ENCODE measurements at regions not wholly inside any gene's neighbourhood (a gene's known extent, or its start where the extent isn't known, plus 50 kb on each side); places are given as distances from the start of the nearest gene placed in this dataset.
"Not testable (repeated sequence)": the region's sequence is repeated elsewhere in the genome, so short reads cannot be mapped to it uniquely, and the experiment has no call there.

DNA sequence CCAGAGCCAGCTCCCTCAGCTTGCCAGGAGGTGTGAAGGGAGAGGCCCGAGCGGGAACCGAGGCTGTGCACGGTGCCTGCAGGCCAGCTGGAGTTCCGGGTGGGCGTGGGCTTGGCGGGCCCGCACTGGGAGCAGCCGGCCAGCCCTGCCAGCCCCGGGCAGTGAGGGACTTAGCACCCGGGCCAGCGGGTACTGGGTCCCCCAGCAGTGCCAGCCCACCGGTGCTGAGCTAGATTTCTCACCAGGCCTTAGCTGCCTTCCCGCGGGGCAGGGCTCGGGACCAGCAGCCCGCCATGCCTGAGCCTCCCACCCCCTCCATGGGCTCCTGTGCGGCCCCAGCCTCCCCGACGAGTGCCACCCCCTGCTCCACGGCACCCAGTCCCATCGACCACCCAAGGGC is 373.1 kb upstream of the TMTC1 start:
- H3K27me3 ChIP-seq (ENCODE audit: insufficient read depth, low read length); H3K36me3 ChIP-seq (ENCODE audit: insufficient read depth, low read length); H2AFZ ChIP-seq (ENCODE audit: low read length, unreplicated experiment); H3K79me2 ChIP-seq (ENCODE audit: control insufficient read depth, insufficient read depth, low read length, unreplicated experiment); H3K27ac ChIP-seq (ENCODE audit: low read depth, low read length); H3K4me3 ChIP-seq (ENCODE audit: low read depth, low read length); H3K4me1 ChIP-seq (ENCODE audit: control insufficient read depth, insufficient read depth, low read length, unreplicated experiment): not testable (repeated sequence)

DNA sequence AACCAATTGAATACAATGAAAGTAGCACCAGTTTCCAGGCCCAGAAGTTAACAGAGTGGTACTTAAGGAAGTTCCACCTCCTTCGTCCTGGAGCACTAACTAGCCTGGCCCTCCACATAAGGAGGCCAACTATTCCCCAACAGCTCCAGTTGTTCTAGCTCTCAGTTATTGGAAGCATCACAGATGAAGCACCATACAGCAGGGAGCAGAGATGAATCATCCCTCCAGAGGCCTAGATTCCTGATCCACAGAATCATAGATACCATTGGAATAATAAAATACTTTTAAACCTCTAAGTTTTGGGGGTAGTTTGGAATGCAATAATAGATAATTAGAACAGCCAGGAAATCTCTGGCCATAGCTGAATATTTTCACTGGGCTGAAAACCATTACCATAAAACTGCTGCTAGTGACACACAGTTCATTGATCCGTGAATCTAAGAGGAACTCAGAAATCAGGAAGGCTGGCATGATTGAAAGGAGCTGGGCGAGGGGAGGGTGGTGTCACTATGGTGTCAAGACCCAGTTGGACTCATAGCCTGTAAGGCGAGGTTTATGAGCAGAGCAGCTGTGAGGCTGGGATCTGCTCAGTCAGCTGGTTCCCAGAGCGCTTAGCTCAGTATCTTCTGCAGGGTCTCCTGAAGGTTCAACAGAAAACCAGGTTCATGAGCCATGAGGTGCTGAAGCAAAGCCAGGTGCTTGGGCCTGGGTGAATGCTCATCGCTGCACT is 371.4 kb upstream of the TMTC1 start:
- H2AFZ ChIP-seq (ENCODE audit: low read length, unreplicated experiment): no peak overlapping the region
- no peaks in the 10 kb centered on the region for H3K79me2 ChIP-seq (ENCODE audit: control insufficient read depth, insufficient read depth, low read length, unreplicated experiment)
- H3K4me1 ChIP-seq (ENCODE audit: control insufficient read depth, insufficient read depth, low read length, unreplicated experiment): peaks cover 9% of the 10 kb centered on the region
- H3K27ac ChIP-seq (ENCODE audit: low read depth, low read length): no peak overlapping the region
- H3K4me3 ChIP-seq (ENCODE audit: low read depth, low read length): no peak overlapping the region
- H3K27me3 ChIP-seq (ENCODE audit: insufficient read depth, low read length): no peaks in the 10 kb centered on the region
- no peaks in the 10 kb centered on the region; the same call in 1 of the 2 replicates for H3K36me3 ChIP-seq (ENCODE audit: insufficient read depth, low read length)

DNA sequence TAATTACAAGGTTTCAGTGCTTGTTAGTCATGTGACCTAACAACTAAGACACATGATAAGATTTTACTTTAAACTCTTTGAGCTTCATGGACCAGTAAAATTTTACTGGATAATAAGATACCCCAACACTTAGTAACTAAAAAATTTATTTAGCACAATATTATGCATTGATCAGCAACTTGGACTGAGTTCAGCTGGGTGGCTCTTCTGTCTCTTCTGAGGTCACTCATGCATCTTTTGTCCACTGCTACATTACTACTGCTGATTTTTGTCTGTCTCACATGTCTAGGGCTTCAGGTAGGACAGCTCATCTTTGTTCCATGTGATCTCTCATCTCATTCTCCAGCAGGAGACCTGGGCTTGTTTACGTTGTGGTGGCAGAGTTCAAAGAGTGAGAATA is 370.2 kb upstream of the TMTC1 start:
- H3K27me3 ChIP-seq (ENCODE audit: insufficient read depth, low read length): no peaks in the 10 kb centered on the region
- H3K27ac ChIP-seq (ENCODE audit: low read depth, low read length): no peak overlapping the region
- no peak overlapping the region for H2AFZ ChIP-seq (ENCODE audit: low read length, unreplicated experiment)

DNA sequence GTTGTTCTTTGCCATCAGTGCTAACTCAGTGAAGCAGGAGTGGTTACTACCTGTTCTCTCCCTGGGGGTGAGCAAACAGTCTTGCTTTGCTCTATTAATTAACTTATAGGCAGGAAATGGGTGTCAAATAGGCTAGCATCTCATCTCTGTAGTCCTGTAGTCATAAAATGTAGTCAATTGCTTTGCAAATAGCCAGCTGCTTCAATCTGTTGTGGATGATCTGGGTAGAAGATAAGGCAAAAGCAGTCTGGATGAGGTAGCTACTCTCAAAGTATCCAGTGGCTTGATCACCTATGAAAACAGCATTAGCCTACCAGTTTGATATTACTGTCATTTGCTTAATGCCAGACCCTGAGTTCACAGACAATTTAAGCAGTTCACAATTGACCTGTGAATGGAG is 369.0 kb upstream of the TMTC1 start:
- H3K36me3 ChIP-seq (ENCODE audit: insufficient read depth, low read length): no peaks in the 10 kb centered on the region; the same call in 1 of the 2 replicates
- no peak overlapping the region for H2AFZ ChIP-seq (ENCODE audit: low read length, unreplicated experiment)
- no peak overlapping the region for H3K4me3 ChIP-seq (ENCODE audit: low read depth, low read length)
- no peaks in the 10 kb centered on the region for H3K79me2 ChIP-seq (ENCODE audit: control insufficient read depth, insufficient read depth, low read length, unreplicated experiment)
- peaks cover 9% of the 10 kb centered on the region for H3K4me1 ChIP-seq (ENCODE audit: control insufficient read depth, insufficient read depth, low read length, unreplicated experiment)
- no peaks in the 10 kb centered on the region for H3K27me3 ChIP-seq (ENCODE audit: insufficient read depth, low read length)
- no peak overlapping the region for H3K27ac ChIP-seq (ENCODE audit: low read depth, low read length)

More for the DNA sequence above, 370.2 kb upstream of the TMTC1 start:
- H3K79me2 ChIP-seq (ENCODE audit: control insufficient read depth, insufficient read depth, low read length, unreplicated experiment): no peaks in the 10 kb centered on the region
- peaks cover 9% of the 10 kb centered on the region for H3K4me1 ChIP-seq (ENCODE audit: control insufficient read depth, insufficient read depth, low read length, unreplicated experiment)
- no peaks in the 10 kb centered on the region; the same call in 1 of the 2 replicates for H3K36me3 ChIP-seq (ENCODE audit: insufficient read depth, low read length)
- no peak overlapping the region for H3K4me3 ChIP-seq (ENCODE audit: low read depth, low read length)

DNA sequence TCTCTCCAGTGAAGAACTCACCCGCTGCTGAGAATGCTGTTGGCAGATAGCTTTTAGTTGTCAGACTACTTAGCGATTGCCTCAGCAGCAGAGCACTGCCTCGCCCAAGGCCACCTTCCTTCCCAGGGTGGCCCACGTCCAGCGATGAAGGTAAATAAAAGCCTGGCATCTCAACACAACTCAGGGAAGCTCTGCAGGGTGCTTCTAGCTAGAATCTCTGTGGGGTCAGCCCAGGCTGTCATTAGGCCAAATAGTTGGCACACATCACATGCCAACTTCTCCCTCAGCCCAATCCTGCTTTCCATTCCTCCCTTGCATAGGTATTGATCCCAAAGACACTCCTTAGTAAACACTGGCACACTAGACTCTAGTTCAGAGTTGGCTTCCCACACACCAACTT is 368.1 kb upstream of the TMTC1 start:
- Histone ChIP-seq H3K4me1 (ENCODE audit: control insufficient read depth, insufficient read depth, low read length, unreplicated experiment) (peaks cover 9% of the 10 kb centered on the region), H3K36me3 (ENCODE audit: insufficient read depth, low read length) (no peaks in the 10 kb centered on the region; the same call in 1 of the 2 replicates), H2AFZ (ENCODE audit: low read length, unreplicated experiment) (no peak overlapping the region), H3K79me2 (ENCODE audit: control insufficient read depth, insufficient read depth, low read length, unreplicated experiment) (no peaks in the 10 kb centered on the region), H3K4me3 (ENCODE audit: low read depth, low read length) (no peak overlapping the region), H3K27me3 (ENCODE audit: insufficient read depth, low read length) (no peaks in the 10 kb centered on the region), H3K27ac (ENCODE audit: low read depth, low read length) (no peak overlapping the region)

DNA sequence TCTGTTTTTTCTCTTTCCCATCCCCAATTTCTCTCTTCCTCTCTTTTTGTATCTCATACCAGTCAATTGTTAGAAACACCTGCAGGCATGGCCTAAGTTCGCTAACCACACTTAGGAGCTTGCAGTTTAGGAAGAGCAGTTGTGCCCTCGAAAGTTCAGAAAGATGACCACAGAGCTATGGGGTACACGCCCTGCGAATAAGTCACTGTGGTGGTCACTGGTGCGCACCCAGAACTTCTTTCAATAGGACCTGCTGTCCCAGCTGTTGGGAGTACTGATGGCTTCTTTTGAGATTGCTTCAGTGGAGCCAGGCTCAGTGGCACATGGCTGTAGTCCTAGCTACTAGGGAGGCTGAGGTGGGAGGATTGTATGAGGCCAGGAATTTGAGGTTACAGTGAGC is 362.8 kb upstream of the TMTC1 start:
- H3K27me3 ChIP-seq (ENCODE audit: insufficient read depth, low read length): no peaks in the 10 kb centered on the region
- no peak overlapping the region for H3K27ac ChIP-seq (ENCODE audit: low read depth, low read length)
- H3K4me1 ChIP-seq (ENCODE audit: control insufficient read depth, insufficient read depth, low read length, unreplicated experiment): peaks cover 11% of the 10 kb centered on the region
- H3K79me2 ChIP-seq (ENCODE audit: control insufficient read depth, insufficient read depth, low read length, unreplicated experiment): no peaks in the 10 kb centered on the region
- no peaks in the 10 kb centered on the region for H3K36me3 ChIP-seq (ENCODE audit: insufficient read depth, low read length)
- H3K4me3 ChIP-seq (ENCODE audit: low read depth, low read length): no peak overlapping the region
- no peak overlapping the region for H2AFZ ChIP-seq (ENCODE audit: low read length, unreplicated experiment)

DNA sequence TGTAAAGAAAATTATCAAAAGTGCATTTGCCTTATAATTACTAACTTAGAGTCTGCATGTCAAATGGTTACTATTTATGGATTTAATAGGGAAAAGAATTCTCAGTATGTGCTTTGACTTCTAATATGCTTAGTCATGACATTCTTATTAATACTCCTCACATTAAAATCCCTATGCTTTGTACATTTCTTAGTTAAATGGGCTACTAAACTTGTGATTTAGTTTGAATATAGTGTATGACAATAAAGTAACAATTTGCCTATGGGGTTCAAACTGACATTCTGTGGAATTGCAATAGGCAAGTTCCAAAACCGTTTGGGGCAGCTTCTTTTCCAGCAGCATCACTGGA is 361.9 kb upstream of the TMTC1 start:
- no peaks in the 10 kb centered on the region for H3K27me3 ChIP-seq (ENCODE audit: insufficient read depth, low read length)
- H3K4me1 ChIP-seq (ENCODE audit: control insufficient read depth, insufficient read depth, low read length, unreplicated experiment): peaks cover 11% of the 10 kb centered on the region
- H3K79me2 ChIP-seq (ENCODE audit: control insufficient read depth, insufficient read depth, low read length, unreplicated experiment): no peaks in the 10 kb centered on the region
- no peak overlapping the region for H2AFZ ChIP-seq (ENCODE audit: low read length, unreplicated experiment)
- no peak overlapping the region for H3K27ac ChIP-seq (ENCODE audit: low read depth, low read length)
- no peak overlapping the region for H3K4me3 ChIP-seq (ENCODE audit: low read depth, low read length)
- H3K36me3 ChIP-seq (ENCODE audit: insufficient read depth, low read length): no peaks in the 10 kb centered on the region

DNA sequence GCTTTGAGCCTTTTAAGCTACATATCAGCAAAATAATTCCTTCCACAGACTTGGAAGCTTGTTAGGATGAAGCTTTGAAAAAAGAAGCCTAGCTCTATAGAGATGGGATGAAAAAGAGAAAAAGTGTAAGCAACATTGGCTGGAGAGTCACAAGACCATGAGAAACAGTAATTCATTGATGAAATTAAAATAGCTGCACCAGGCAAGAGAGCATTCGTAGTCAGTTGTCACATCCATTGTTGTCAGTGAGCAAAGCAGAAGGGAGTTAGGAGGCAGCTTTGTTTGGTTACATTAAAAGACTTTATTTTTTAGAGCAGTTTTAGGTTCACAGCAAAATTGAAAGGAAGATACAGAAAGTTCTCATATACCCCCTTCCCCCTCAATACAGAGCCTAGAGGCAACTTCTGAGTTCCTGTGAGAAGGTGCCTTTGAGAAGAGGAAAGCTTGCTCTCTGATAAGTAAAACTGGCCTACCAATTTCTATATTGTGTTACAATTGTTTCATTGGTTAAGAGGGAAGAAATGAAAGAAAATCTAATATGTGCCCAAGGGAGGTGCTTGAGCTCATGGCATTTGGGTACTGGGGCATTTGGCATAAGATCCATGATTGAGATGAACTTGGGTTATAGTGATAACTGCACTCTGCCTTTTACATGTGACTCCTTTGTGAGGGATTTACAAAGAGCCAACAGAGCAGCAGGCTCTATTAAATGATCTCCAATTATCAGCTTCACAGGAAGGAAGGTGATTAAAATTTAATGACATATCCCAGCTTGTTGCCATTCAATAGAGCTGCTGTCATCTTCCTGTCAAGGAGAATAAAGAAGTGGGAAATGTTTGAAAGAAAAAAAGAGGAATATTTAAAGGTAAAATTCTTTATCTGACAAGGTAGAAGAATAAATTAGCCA is 361.3 kb upstream of the TMTC1 start:
- peaks cover 11% of the 10 kb centered on the region for H3K4me1 ChIP-seq (ENCODE audit: control insufficient read depth, insufficient read depth, low read length, unreplicated experiment)

DNA sequence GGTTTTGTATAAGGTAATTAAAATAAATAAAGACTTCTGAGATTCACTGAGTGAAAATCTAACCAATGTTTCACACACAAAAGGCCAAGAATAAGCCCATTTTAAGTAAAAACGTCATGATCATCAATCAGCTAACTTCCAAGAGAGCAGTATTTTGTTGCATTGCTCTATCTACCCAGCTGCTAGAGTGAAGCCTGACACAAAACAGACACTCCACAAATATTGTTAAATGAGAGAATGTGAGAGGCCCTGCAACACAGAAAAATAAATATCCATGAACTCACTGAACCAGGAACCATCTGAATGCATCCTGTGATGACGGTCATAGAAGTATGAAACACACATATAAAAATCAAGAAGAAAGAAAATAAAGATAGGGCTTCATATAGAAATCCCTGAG is 358.6 kb upstream of the TMTC1 start:
- H3K4me1 ChIP-seq (ENCODE audit: control insufficient read depth, insufficient read depth, low read length, unreplicated experiment): peaks cover 11% of the 10 kb centered on the region
- H3K27me3 ChIP-seq (ENCODE audit: insufficient read depth, low read length): no peaks in the 10 kb centered on the region
- H3K27ac ChIP-seq (ENCODE audit: low read depth, low read length): no peak overlapping the region
- H3K79me2 ChIP-seq (ENCODE audit: control insufficient read depth, insufficient read depth, low read length, unreplicated experiment): no peaks in the 10 kb centered on the region
- no peaks in the 10 kb centered on the region for H3K36me3 ChIP-seq (ENCODE audit: insufficient read depth, low read length)
- H2AFZ ChIP-seq (ENCODE audit: low read length, unreplicated experiment): no peak overlapping the region
- no peak overlapping the region for H3K4me3 ChIP-seq (ENCODE audit: low read depth, low read length)

More for the DNA sequence above, 361.3 kb upstream of the TMTC1 start:
- Histone ChIP-seq H3K36me3 (ENCODE audit: insufficient read depth, low read length) (no peaks in the 10 kb centered on the region), H3K79me2 (ENCODE audit: control insufficient read depth, insufficient read depth, low read length, unreplicated experiment) (no peaks in the 10 kb centered on the region), H2AFZ (ENCODE audit: low read length, unreplicated experiment) (no peak overlapping the region), H3K4me3 (ENCODE audit: low read depth, low read length) (no peak overlapping the region), H3K27ac (ENCODE audit: low read depth, low read length) (no peak overlapping the region), H3K27me3 (ENCODE audit: insufficient read depth, low read length) (no peaks in the 10 kb centered on the region)

DNA sequence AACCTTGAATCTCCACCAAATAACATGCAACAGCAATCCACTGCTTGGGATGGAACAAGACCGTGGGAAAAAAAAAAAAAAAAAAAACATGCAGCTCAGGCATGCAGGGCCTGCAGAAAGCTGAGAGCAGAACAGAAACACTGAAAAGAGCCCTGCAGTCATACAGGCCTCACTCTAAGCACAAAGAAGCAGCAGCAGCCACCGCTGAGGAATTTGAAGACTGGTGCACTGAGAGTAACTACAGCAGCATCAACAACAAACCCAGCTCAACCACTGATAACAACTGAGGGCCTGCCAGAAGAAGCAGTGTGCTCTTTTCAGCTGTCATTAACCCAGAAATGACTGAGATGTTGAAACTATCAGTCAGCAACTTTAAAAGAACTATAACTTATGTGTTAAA is 354.7 kb upstream of the TMTC1 start:
- no peak overlapping the region for H2AFZ ChIP-seq (ENCODE audit: low read length, unreplicated experiment)
- no peaks in the 10 kb centered on the region for H3K27me3 ChIP-seq (ENCODE audit: insufficient read depth, low read length)
- no peak overlapping the region for H3K27ac ChIP-seq (ENCODE audit: low read depth, low read length)
- H3K4me3 ChIP-seq (ENCODE audit: low read depth, low read length): no peak overlapping the region
- no peaks in the 10 kb centered on the region for H3K79me2 ChIP-seq (ENCODE audit: control insufficient read depth, insufficient read depth, low read length, unreplicated experiment)
- no peaks in the 10 kb centered on the region for H3K36me3 ChIP-seq (ENCODE audit: insufficient read depth, low read length)
- no peaks in the 10 kb centered on the region for H3K4me1 ChIP-seq (ENCODE audit: control insufficient read depth, insufficient read depth, low read length, unreplicated experiment)

DNA sequence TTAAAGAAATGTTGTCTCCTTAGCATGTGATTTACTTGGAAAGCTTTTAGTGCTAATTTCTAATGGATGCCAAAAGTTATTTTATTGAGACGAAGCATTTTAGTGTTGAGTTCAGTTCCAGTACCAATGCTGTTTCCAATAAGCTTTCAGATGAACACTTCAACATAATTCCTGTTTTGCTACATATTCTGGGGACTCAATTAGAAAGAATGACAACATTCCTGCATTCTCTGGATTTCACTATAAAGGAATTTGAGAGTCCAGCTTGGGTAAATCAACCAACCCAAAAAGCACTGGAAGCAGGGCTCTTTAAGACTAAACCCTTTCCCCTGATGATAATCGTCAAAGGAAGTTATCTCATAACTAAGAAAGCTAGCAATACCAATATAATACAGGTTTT is 353.0 kb upstream of the TMTC1 start:
- H3K79me2 ChIP-seq (ENCODE audit: control insufficient read depth, insufficient read depth, low read length, unreplicated experiment): no peaks in the 10 kb centered on the region
- no peaks in the 10 kb centered on the region for H3K4me1 ChIP-seq (ENCODE audit: control insufficient read depth, insufficient read depth, low read length, unreplicated experiment)
- H3K36me3 ChIP-seq (ENCODE audit: insufficient read depth, low read length): no peaks in the 10 kb centered on the region
- no peaks in the 10 kb centered on the region for H3K27me3 ChIP-seq (ENCODE audit: insufficient read depth, low read length)
- H2AFZ ChIP-seq (ENCODE audit: low read length, unreplicated experiment): no peak overlapping the region
- H3K4me3 ChIP-seq (ENCODE audit: low read depth, low read length): no peak overlapping the region
- H3K27ac ChIP-seq (ENCODE audit: low read depth, low read length): no peak overlapping the region

All from ACC112 (cell line).